ENCODE measurements at regions not wholly inside any gene's neighbourhood (a gene's known extent, or its start where the extent isn't known, plus 50 kb on each side); places are given as distances from the start of the nearest gene placed in this dataset.

DNA sequence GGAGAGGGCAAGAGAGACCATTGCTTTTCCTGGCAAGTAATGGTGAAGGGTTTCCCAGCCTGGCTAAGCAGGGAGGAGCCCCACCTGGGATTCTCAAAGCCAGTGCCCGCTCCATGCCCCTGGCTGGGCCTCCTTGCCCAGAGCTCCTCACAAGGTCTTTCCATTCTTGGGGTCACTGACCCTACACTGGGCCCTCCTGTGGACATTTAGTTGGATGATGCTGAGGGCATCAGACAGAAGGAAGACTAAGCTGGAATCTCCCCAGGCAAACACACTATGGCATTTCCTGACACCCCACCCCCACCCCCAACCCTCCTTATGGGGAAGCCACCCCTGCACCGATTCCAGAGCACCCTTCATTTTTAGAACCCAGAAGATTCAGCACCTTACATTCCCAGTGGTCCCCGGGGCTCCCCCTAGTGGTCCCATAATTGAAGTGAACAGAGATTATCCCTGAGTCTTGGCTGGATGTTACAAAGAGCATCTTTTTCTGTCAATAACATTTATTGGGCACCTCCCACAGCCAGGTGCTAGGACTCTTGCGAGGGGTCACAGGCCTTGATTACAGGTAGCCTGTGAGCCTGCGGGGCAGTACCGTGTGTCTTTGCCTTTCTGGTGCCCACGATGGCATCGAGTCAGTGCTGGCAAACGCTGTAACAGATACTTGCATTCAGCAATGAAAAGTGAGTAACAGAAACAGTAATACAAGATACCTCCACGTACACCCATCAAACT lies 548.5 kb downstream of the BUD13 start:
- TF ChIP-seq POU6F1 (CRISPR knock-in tag; IDR thresholded peaks at IDR 0.05; ENCODE audit: borderline replicate concordance, low read depth) (no peak), ISL1 (CRISPR knock-in tag; IDR thresholded peaks at IDR 0.05) (no peak), RARB (CRISPR knock-in tag; IDR thresholded peaks at IDR 0.05) (no peak), ZFP30 (CRISPR knock-in tag; IDR thresholded peaks at IDR 0.05) (no peak), ZNF565 (CRISPR knock-in tag; conservative IDR thresholded peaks at IDR 0.05; ENCODE audit: low read depth) (no peak), GLIS3 (CRISPR knock-in tag; IDR thresholded peaks at IDR 0.05) (no peak), BACH2 (CRISPR knock-in tag; IDR thresholded peaks at IDR 0.05; ENCODE audit: borderline replicate concordance) (no peak), OSR1 (CRISPR knock-in tag; IDR thresholded peaks at IDR 0.05) (no peak), ZNF8 (CRISPR knock-in tag; IDR thresholded peaks at IDR 0.05) (no peak)
- TF ChIP-seq, protein P1, sequence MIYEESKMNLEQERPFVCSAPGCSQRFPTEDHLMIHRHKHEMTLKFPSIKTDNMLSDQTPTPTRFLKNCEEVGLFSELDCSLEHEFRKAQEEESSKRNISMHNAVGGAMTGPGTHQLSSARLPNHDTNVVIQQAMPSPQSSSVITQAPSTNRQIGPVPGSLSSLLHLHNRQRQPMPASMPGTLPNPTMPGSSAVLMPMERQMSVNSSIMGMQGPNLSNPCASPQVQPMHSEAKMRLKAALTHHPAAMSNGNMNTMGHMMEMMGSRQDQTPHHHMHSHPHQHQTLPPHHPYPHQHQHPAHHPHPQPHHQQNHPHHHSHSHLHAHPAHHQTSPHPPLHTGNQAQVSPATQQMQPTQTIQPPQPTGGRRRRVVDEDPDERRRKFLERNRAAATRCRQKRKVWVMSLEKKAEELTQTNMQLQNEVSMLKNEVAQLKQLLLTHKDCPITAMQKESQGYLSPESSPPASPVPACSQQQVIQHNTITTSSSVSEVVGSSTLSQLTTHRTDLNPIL (CRISPR knock-in tag; IDR thresholded peaks at IDR 0.05; ENCODE audit: low read depth), result no peak
- peak; percentile 78 for ATAC-seq

DNA sequence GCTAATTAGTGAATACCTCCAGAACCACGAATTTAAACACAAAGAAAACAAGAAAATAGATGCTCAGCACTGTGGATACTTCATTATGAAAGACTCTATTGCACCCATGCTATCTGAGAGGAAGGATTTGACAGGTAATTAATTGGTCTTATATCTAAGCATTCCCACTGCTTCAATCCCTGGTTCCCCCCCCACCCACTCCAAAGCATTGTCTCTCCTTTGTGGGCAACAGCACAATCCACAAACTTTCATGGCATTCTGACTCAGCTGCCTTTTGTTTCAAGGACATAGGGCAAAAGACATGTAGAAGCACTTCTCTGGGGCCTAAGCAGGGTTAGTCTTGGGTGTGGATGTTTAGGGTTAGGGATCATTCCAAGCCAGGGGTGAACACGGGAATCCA lies 551.4 kb downstream of the BUD13 start:
- no peak for ATAC-seq
- no peak for TF ChIP-seq ZNF8 (CRISPR knock-in tag; IDR thresholded peaks at IDR 0.05)
- TF ChIP-seq TOX (CRISPR knock-in tag; IDR thresholded peaks at IDR 0.05; ENCODE audit: borderline replicate concordance), result no peak
- TF ChIP-seq PPARA (CRISPR knock-in tag; IDR thresholded peaks at IDR 0.05; ENCODE audit: borderline replicate concordance), result no peak
- no peak for TF ChIP-seq POU6F1 (CRISPR knock-in tag; IDR thresholded peaks at IDR 0.05; ENCODE audit: borderline replicate concordance, low read depth)
- no peak for TF ChIP-seq OSR1 (CRISPR knock-in tag; IDR thresholded peaks at IDR 0.05)
- TF ChIP-seq ZFP30 (CRISPR knock-in tag; IDR thresholded peaks at IDR 0.05), result no peak
- no peak for TF ChIP-seq ZNF565 (CRISPR knock-in tag; conservative IDR thresholded peaks at IDR 0.05; ENCODE audit: low read depth)
- TF ChIP-seq BACH2 (CRISPR knock-in tag; IDR thresholded peaks at IDR 0.05; ENCODE audit: borderline replicate concordance), result no peak
- TF ChIP-seq GLIS3 (CRISPR knock-in tag; IDR thresholded peaks at IDR 0.05), result no peak
- no peak for TF ChIP-seq ZC3H10 (CRISPR knock-in tag; IDR thresholded peaks at IDR 0.05)
- no peak for TF ChIP-seq SNAI2 (CRISPR knock-in tag; IDR thresholded peaks at IDR 0.05)
- TF ChIP-seq RARB (CRISPR knock-in tag; IDR thresholded peaks at IDR 0.05), result no peak
- TF ChIP-seq, protein P2, sequence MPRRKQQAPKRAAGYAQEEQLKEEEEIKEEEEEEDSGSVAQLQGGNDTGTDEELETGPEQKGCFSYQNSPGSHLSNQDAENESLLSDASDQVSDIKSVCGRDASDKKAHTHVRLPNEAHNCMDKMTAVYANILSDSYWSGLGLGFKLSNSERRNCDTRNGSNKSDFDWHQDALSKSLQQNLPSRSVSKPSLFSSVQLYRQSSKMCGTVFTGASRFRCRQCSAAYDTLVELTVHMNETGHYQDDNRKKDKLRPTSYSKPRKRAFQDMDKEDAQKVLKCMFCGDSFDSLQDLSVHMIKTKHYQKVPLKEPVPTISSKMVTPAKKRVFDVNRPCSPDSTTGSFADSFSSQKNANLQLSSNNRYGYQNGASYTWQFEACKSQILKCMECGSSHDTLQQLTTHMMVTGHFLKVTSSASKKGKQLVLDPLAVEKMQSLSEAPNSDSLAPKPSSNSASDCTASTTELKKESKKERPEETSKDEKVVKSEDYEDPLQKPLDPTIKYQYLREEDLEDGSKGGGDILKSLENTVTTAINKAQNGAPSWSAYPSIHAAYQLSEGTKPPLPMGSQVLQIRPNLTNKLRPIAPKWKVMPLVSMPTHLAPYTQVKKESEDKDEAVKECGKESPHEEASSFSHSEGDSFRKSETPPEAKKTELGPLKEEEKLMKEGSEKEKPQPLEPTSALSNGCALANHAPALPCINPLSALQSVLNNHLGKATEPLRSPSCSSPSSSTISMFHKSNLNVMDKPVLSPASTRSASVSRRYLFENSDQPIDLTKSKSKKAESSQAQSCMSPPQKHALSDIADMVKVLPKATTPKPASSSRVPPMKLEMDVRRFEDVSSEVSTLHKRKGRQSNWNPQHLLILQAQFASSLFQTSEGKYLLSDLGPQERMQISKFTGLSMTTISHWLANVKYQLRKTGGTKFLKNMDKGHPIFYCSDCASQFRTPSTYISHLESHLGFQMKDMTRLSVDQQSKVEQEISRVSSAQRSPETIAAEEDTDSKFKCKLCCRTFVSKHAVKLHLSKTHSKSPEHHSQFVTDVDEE (CRISPR knock-in tag; IDR thresholded peaks at IDR 0.05), result no peak
- no peak for TF ChIP-seq PATZ1 (CRISPR knock-in tag; IDR thresholded peaks at IDR 0.05; ENCODE audit: borderline replicate concordance)
- no peak for TF ChIP-seq ARNTL (CRISPR knock-in tag; IDR thresholded peaks at IDR 0.05; ENCODE audit: borderline replicate concordance, low read depth)
- no peak for TF ChIP-seq ZFP3 (CRISPR knock-in tag; IDR thresholded peaks at IDR 0.05)
- no peak for TF ChIP-seq CSDC2 (CRISPR knock-in tag; IDR thresholded peaks at IDR 0.05)
- no peak for TF ChIP-seq ZNF70 (CRISPR knock-in tag; IDR thresholded peaks at IDR 0.05)
- no peak for TF ChIP-seq ISL1 (CRISPR knock-in tag; IDR thresholded peaks at IDR 0.05)
- TF ChIP-seq TCF4 (CRISPR knock-in tag; IDR thresholded peaks at IDR 0.05; ENCODE audit: borderline replicate concordance), result no peak
